H1 (cell line): ENCODE measurements at regions not wholly inside any gene's neighbourhood (a gene's known extent, or its start where the extent isn't known, plus 50 kb on each side); places are given as distances from the start of the nearest gene placed in this dataset.

Source experiments
- CTCF ChIA-PET: fragments of 300-600 bp; sonication (Branson Sonifier 250); formaldehyde crosslinking; loops from one replicate; lab custom pipeline; 2021; ENCODE audit not compliant: partially characterized antibody; lab: Charles Lee
- POLR2A ChIA-PET: fragments of 300-600 bp; sonication (Branson Sonifier 250); formaldehyde crosslinking; loops from one replicate; lab custom pipeline; 2021; ENCODE audit warnings: inconsistent platforms; ENCODE audit not compliant: partially characterized antibody; lab: Charles Lee
- DNase-seq, 2 experiments: peaks; one replicate each; pipeline versions ENCODE4 v3.0.0 to v3.0.0-alpha.2; 2010 to 2022; ENCODE audit warnings: low spot score in 2 of 2, low read depth in 1 of 2, mixed read lengths in 1 of 2
- FAIRE-seq: peaks from 2 replicates; lab custom pipeline; 2011; peaks lifted over from hg19 to GRCh38; lab: Jason Lieb, UNC
- H2AFZ ChIP-seq: 2 replicates; pipeline ENCODE4 v1.8.1; 2012; ENCODE audit warnings: low read length, inconsistent platforms
- H2AK5ac ChIP-seq: 2 replicates; pipeline ENCODE4 v1.6.1; 2013; ENCODE audit warnings: low read depth, low read length
- H2BK120ac ChIP-seq: replicated peaks from 2 replicates; pipeline ENCODE3; 2013; ENCODE audit warnings: low read depth, low read length, inconsistent platforms
- H2BK12ac ChIP-seq: 2 replicates; pipeline ENCODE4 v1.6.1; 2013; ENCODE audit warnings: low read depth, low read length
- H2BK15ac ChIP-seq: 2 replicates; pipeline ENCODE4 v1.6.1; 2013; ENCODE audit warnings: low read length
- H2BK20ac ChIP-seq: 2 replicates; pipeline ENCODE4 v1.6.1; 2013; ENCODE audit warnings: low read length
- H2BK5ac ChIP-seq: 2 replicates; pipeline ENCODE4 v1.6.1; 2013; ENCODE audit warnings: low read depth, low read length
- H3K14ac ChIP-seq: 2 replicates; pipeline ENCODE4 v1.6.1; 2013; ENCODE audit warnings: inconsistent platforms; ENCODE audit not compliant: insufficient read length
- H3K18ac ChIP-seq: 2 replicates; pipeline ENCODE4 v1.6.1; 2013; ENCODE audit warnings: low read length; ENCODE audit errors: extremely low read depth
- H3K23ac ChIP-seq: 2 replicates; pipeline ENCODE4 v1.6.1; 2013; ENCODE audit warnings: inconsistent platforms; ENCODE audit not compliant: insufficient read length
- H3K23me2 ChIP-seq: 2 replicates; pipeline ENCODE4 v1.6.1; 2013; ENCODE audit warnings: low read depth, low read length
- H3K27ac ChIP-seq: 2 replicates; pipeline ENCODE4 v1.6.1; 2011; ENCODE audit warnings: low read depth, low read length, inconsistent platforms
- H3K27me3 ChIP-seq, 4 experiments: replicated peaks in 1 of 4; 1 replicate in 1 of 4; 2 replicates in 3 of 4; pipeline versions ENCODE4 v1.6.1 to v1.8.1; 2011 to 2013; ENCODE audit warnings: low read length in 3 of 4, mild to moderate bottlenecking in 3 of 4, inconsistent platforms in 2 of 4, mixed read lengths in 2 of 4, moderate library complexity in 1 of 4; ENCODE audit not compliant: control insufficient read depth in 3 of 4, insufficient read depth in 3 of 4; ENCODE audit errors: extremely low read depth in 1 of 4
- H3K36me3 ChIP-seq, 4 experiments: 2 replicates each; pipeline versions ENCODE4 v1.6.1 to v1.8.1; 2011 to 2013; ENCODE audit warnings: mild to moderate bottlenecking in 4 of 4, low read length in 3 of 4, moderate library complexity in 2 of 4, control low read depth in 1 of 4, inconsistent platforms in 1 of 4; ENCODE audit not compliant: insufficient read depth in 4 of 4, control insufficient read depth in 2 of 4
- H3K4ac ChIP-seq: replicated peaks from 2 replicates; pipeline ENCODE3; 2013; ENCODE audit warnings: low read length, low read depth, mixed read lengths, inconsistent platforms; ENCODE audit not compliant: insufficient read length
- H3K4me1 ChIP-seq, 4 experiments: replicated peaks in 1 of 4; 1 replicate in 1 of 4; 2 replicates in 3 of 4; pipeline versions ENCODE4 v1.6.1 to v1.8.1; 2011 to 2013; ENCODE audit warnings: low read length in 3 of 4, inconsistent platforms in 2 of 4, mixed read lengths in 1 of 4; ENCODE audit not compliant: insufficient read depth in 4 of 4, control insufficient read depth in 3 of 4
- H3K4me2 ChIP-seq, 2 experiments: 2 replicates each; pipeline versions ENCODE4 v1.6.1 to v1.8.1; 2011 to 2013; ENCODE audit warnings: low read depth in 2 of 2, low read length in 2 of 2, control low read depth in 1 of 2, inconsistent platforms in 1 of 2, mild to moderate bottlenecking in 1 of 2; ENCODE audit not compliant: insufficient read depth in 1 of 2
- H3K4me3 ChIP-seq, 4 experiments: fragments of 200-600, 300-600 bp in 1 of 4; sonication (generic), shearing (Covaris generic), sonication (Bioruptor Twin) in 1 of 4; 2 replicates each; pipeline versions ENCODE4 v1.5.1 to v1.8.1; 2011 to 2016; ENCODE audit warnings: low read length in 4 of 4, low read depth in 3 of 4, control low read depth in 2 of 4, inconsistent platforms in 2 of 4, mild to moderate bottlenecking in 2 of 4, mixed read lengths in 1 of 4, moderate library complexity in 1 of 4; ENCODE audit not compliant: insufficient read depth in 2 of 4; ENCODE audit errors: extremely low read depth in 1 of 4
- H3K56ac ChIP-seq: replicated peaks from 2 replicates; pipeline ENCODE3; 2013; ENCODE audit warnings: low read depth, mild to moderate bottlenecking, mixed read lengths, low read length, inconsistent platforms; ENCODE audit not compliant: insufficient read length
- H3K79me1 ChIP-seq: 2 replicates; pipeline ENCODE4 v1.6.1; 2013; ENCODE audit warnings: low read depth, low read length, control low read depth
- H3K79me2 ChIP-seq, 2 experiments: 2 replicates each; pipeline versions ENCODE4 v1.6.1 to v1.8.1; 2012 to 2013; ENCODE audit warnings: low read length in 2 of 2, mild to moderate bottlenecking in 2 of 2, inconsistent platforms in 1 of 2; ENCODE audit not compliant: insufficient read depth in 2 of 2, control insufficient read depth in 1 of 2
- H3K9ac ChIP-seq, 4 experiments: replicated peaks in 1 of 4; 1 replicate in 1 of 4; 2 replicates in 3 of 4; pipeline versions ENCODE4 v1.6.1 to v1.8.1; 2011 to 2013; ENCODE audit warnings: low read depth in 3 of 4, low read length in 3 of 4, control low read depth in 2 of 4, mild to moderate bottlenecking in 2 of 4, moderate library complexity in 2 of 4, inconsistent platforms in 1 of 4; ENCODE audit errors: extremely low read depth in 1 of 4
- H3K9me3 ChIP-seq, 2 experiments: 2 replicates each; pipeline versions ENCODE4 v1.6.1 to v1.8.1; 2012 to 2013; ENCODE audit warnings: mild to moderate bottlenecking in 2 of 2, moderate library complexity in 2 of 2, control low read depth in 1 of 2, inconsistent platforms in 1 of 2, low read depth in 1 of 2, low read length in 1 of 2, mixed read lengths in 1 of 2; ENCODE audit not compliant: insufficient read depth in 2 of 2
- H4K20me1 ChIP-seq, 2 experiments: replicated peaks in 1 of 2; 2 replicates each; pipeline versions ENCODE3 to v1.8.1; 2011 to 2013; ENCODE audit warnings: inconsistent platforms in 2 of 2, low read length in 2 of 2, mild to moderate bottlenecking in 1 of 2; ENCODE audit not compliant: insufficient read depth in 2 of 2, control insufficient read depth in 1 of 2
- H4K5ac ChIP-seq: 2 replicates; pipeline ENCODE4 v1.6.1; 2013; ENCODE audit warnings: low read length, low read depth, mixed read lengths, inconsistent platforms; ENCODE audit not compliant: insufficient read length
- H4K8ac ChIP-seq: 2 replicates; pipeline ENCODE4 v1.8.0; 2013; ENCODE audit warnings: mild to moderate bottlenecking, moderate library complexity, low read length, inconsistent platforms; ENCODE audit not compliant: insufficient read depth; ENCODE audit errors: extremely low read depth
- H4K91ac ChIP-seq: replicated peaks from 2 replicates; pipeline ENCODE3; 2013; ENCODE audit warnings: low read length, mixed read lengths, inconsistent platforms; ENCODE audit not compliant: insufficient read length
- ATF2 ChIP-seq: IDR thresholded peaks from 2 replicates; pipeline ENCODE4 v1.6.1; 2012; ENCODE audit warnings: low read length, inconsistent platforms
- CTCF ChIP-seq, 3 experiments: IDR thresholded peaks; 1 replicate in 2 of 3; 2 replicates in 1 of 3; pipeline versions ENCODE4 v1.5.1 to v1.6.1; 2011; ENCODE audit warnings: low read length in 3 of 3, mild to moderate bottlenecking in 3 of 3, inconsistent platforms in 2 of 3, low read depth in 1 of 3, moderate library complexity in 1 of 3; ENCODE audit not compliant: insufficient read depth in 1 of 3; ENCODE audit errors: control extremely low read depth in 1 of 3
- EGR1 ChIP-seq: IDR thresholded peaks from 2 replicates; pipeline ENCODE4 v1.6.1; 2011; ENCODE audit warnings: low read depth, low read length, borderline replicate concordance
- POLR2AphosphoS5 ChIP-seq: IDR thresholded peaks from 2 replicates; pipeline ENCODE4 v1.6.1; 2011; ENCODE audit warnings: low read depth, low read length
- POU5F1 ChIP-seq: IDR thresholded peaks from 2 replicates; pipeline ENCODE4 v1.6.1; 2011; ENCODE audit warnings: low read depth, mild to moderate bottlenecking, low read length, moderate library complexity
- RAD21 ChIP-seq, 2 experiments: IDR thresholded peaks in 1 of 2; conservative IDR thresholded peaks in 1 of 2; 2 replicates each; pipeline ENCODE4 v1.6.1; 2011; ENCODE audit warnings: low read depth in 2 of 2, low read length in 2 of 2, improper control_type of control experiment in 1 of 2, inconsistent platforms in 1 of 2, mild to moderate bottlenecking in 1 of 2, moderate library complexity in 1 of 2
- RFX5 ChIP-seq: IDR thresholded peaks from 2 replicates; pipeline ENCODE4 v1.6.1; 2011; ENCODE audit warnings: low read depth, low read length, improper control_type of control experiment, borderline replicate concordance
- TAF1 ChIP-seq: IDR thresholded peaks from 2 replicates; pipeline ENCODE4 v1.6.1; 2011; ENCODE audit warnings: mild to moderate bottlenecking, low read depth, low read length
- TAF7 ChIP-seq: optimal IDR thresholded peaks from 2 replicates; pipeline ENCODE3; 2011; ENCODE audit warnings: low read depth, mild to moderate bottlenecking, inconsistent platforms, low read length, moderate library complexity, borderline replicate concordance
- TCF12 ChIP-seq: IDR thresholded peaks from 2 replicates; pipeline ENCODE4 v1.6.1; 2011; ENCODE audit warnings: low read depth, mild to moderate bottlenecking, low read length
- WGBS, 2 experiments: shearing (Covaris generic) in 1 of 2; methylation state at CpG; one replicate each; pipeline versions ENCODE4 v1.1.6 to v1.1.7; 2013 to 2015; ENCODE audit warnings: low lambda C conversion rate in 2 of 2, mixed read lengths in 2 of 2, inconsistent platforms in 1 of 2, low coverage in 1 of 2, missing lambda C conversion rate in 1 of 2; ENCODE audit not compliant: insufficient replicate concordance in 2 of 2, insufficient coverage in 1 of 2, insufficient read length in 1 of 2; ENCODE audit errors: extremely low coverage in 1 of 2, missing lambda C conversion rate in 1 of 2; 5-methylcytosine and 5-hydroxymethylcytosine counted together

- FAIRE-seq (no peak), DNase-seq (no peak)
- Histone ChIP-seq H3K14ac (no peak overlapping the region), H4K5ac (no peak overlapping the region), H4K91ac (peak overlapping the region; percentile 67), H3K27me3 (no peaks in the 10 kb centered on the region; a peak in 1 of 7 replicates), H3K79me1 (no peaks in the 10 kb centered on the region), H3K27ac (no peak overlapping the region), H2BK120ac (no peak overlapping the region), H3K9ac (no peak overlapping the region), H3K79me2 (no peaks in the 10 kb centered on the region), H3K4me2 (no peak overlapping the region), H4K20me1 (no peaks in the 10 kb centered on the region), H3K23ac (no peak overlapping the region), H3K4ac (no peak overlapping the region), H3K36me3 (no peaks in the 10 kb centered on the region), H3K56ac (no peak overlapping the region), H3K4me3 (no peak overlapping the region), H2BK15ac (no peak overlapping the region), H2BK5ac (no peak overlapping the region), H2BK12ac (no peak overlapping the region), H3K18ac (no peak overlapping the region), H2AFZ (no peak overlapping the region), H4K8ac (no peak overlapping the region), H3K4me1 (peaks cover 0 to 6% (median 3%) of the 10 kb centered on the region in 4 experiments; a peak in 4 of 7 replicates), H2AK5ac (no peak overlapping the region), H3K9me3 (no peaks in the 10 kb centered on the region), H3K23me2 (no peaks in the 10 kb centered on the region), H2BK20ac (no peak overlapping the region)
- ChIA-PET CTCF (interaction anchor here (0.6 to 3.2 kb wide), 2 partner anchors 12 to 684 kb away, joined by 3 to 25 read pairs; no protein-coding TSS in a partner anchor), POLR2A (no interaction called here)
- WGBS, 2 experiments, result 98% methylated on average over 4 of the region's 4 CpGs; no CpG with 5 or more reads in 1 of the 2 experiments
- TF ChIP-seq POLR2AphosphoS5, result no peak
- TF ChIP-seq TCF12, result no peak
- no peak for TF ChIP-seq RAD21 (IDR thresholded peaks at IDR 0.05 in 1 of 2, conservative IDR thresholded peaks at IDR 0.05 in 1 of 2; ENCODE audit: low read depth in 2 of 2, low read length in 2 of 2)
- TF ChIP-seq ATF2, result no peak
- TF ChIP-seq EGR1, result no peak
- no peak for TF ChIP-seq CTCF (IDR thresholded peaks at IDR 0.05; ENCODE audit: control extremely low read depth in 1 of 3, insufficient read depth in 1 of 3, low read depth in 1 of 3, low read length in 3 of 3)
- no peak for TF ChIP-seq TAF7
- no peak for TF ChIP-seq RFX5
- no peak for TF ChIP-seq POU5F1
- no peak for TF ChIP-seq TAF1
Observed at GRCh38 chr10:128189176-128189575, 63.0 kb upstream of the MKI67 start.
